ENCODE measurements at regions not wholly inside any gene's neighbourhood (a gene's known extent, or its start where the extent isn't known, plus 50 kb on each side); places are given as distances from the start of the nearest gene placed in this dataset.

GRCh38 chr7:46150202-46150601 is 229.1 kb upstream of the IGFBP3 start:
- H3K4me3 ChIP-seq (replicated peaks in 1 of 2; ENCODE audit: low read depth in 2 of 2, low read length in 2 of 2) = no peak overlapping the region
- TF ChIP-seq CTCF (IDR thresholded peaks at IDR 0.05; ENCODE audit: low read depth, low read length) = no peak
- DNase-seq (ENCODE audit: low read depth in 2 of 2) = no peak

DNA sequence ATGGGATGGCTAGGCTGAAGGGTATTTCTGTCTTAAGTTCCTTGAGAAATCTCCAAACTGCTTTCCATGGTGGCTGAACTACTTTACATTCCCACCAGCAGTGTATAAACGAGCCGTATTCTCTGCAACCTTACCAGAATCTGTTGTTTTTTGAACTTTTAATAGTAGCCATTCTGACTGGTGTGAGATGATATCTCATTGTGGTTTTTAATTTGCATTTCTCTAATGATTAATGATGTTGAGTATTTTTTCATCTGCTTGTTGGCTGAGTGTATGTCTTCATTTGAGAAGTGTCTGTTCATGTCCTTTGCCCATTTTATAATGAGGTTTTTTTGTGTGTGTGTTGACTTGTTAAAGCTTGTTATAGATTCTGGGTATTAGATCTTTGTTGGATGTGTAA is 226.8 kb upstream of the IGFBP3 start:
- no peak overlapping the region for H3K4me3 ChIP-seq (replicated peaks in 1 of 2; ENCODE audit: low read depth in 2 of 2, low read length in 2 of 2)
- DNase-seq (ENCODE audit: low read depth in 2 of 2) = no peak
- TF ChIP-seq CTCF (IDR thresholded peaks at IDR 0.05; ENCODE audit: low read depth, low read length) = no peak

GRCh38 chr7:46146454-46147255 is 225.6 kb upstream of the IGFBP3 start:
- peak; percentile 56 to 70 for DNase-seq (ENCODE audit: low read depth in 2 of 2)
- no peak overlapping the region for H3K4me3 ChIP-seq (replicated peaks in 1 of 2; ENCODE audit: low read depth in 2 of 2, low read length in 2 of 2)
- TF ChIP-seq CTCF (IDR thresholded peaks at IDR 0.05; ENCODE audit: low read depth, low read length) = no peak

DNA sequence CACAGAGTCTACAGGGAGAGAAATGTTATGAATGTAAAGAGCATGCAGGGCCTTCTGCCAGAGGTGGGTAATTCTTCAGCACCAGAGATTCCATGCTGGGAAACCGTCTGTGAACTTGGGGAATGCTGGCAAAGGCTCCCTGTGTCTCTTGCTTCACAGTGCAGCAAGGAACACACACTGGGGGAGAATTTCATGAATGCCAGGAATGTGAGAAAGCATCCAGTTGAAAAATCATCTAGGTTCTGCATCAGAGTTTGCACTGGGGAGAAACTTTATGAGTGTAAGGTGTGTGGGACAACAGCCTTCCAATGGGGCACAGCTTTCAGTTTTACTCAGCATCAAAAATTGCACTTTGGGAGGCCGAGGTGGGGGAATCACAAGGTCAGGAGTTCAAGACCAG is 224.3 kb upstream of the IGFBP3 start:
- DNase-seq (ENCODE audit: low read depth in 2 of 2) = peak; percentile 98 to 99
- no peak overlapping the region for H3K4me3 ChIP-seq (replicated peaks in 1 of 2; ENCODE audit: low read depth in 2 of 2, low read length in 2 of 2)
- no peak for TF ChIP-seq CTCF (IDR thresholded peaks at IDR 0.05; ENCODE audit: low read depth, low read length)

GRCh38 chr7:46143949-46144917 is 223.2 kb upstream of the IGFBP3 start:
- DNase-seq (ENCODE audit: low read depth in 2 of 2) = peak in 1 of 2 donors; percentile 68
- TF ChIP-seq CTCF (IDR thresholded peaks at IDR 0.05; ENCODE audit: low read depth, low read length) = no peak
- H3K4me3 ChIP-seq (replicated peaks in 1 of 2; ENCODE audit: low read depth in 2 of 2, low read length in 2 of 2) = no peak overlapping the region

- no peak for TF ChIP-seq CTCF (IDR thresholded peaks at IDR 0.05; ENCODE audit: low read depth, low read length)
- DNase-seq (ENCODE audit: low read depth in 2 of 2) = no peak
- no peak overlapping the region for H3K4me3 ChIP-seq (replicated peaks in 1 of 2; ENCODE audit: low read depth in 2 of 2, low read length in 2 of 2)
These were observed 222.3 kb upstream of the IGFBP3 start for GRCh38 chr7:46143421-46143820.
